ENCODE measurements at regions not wholly inside any gene's neighbourhood (a gene's known extent, or its start where the extent isn't known, plus 50 kb on each side); places are given as distances from the start of the nearest gene placed in this dataset.

DNA sequence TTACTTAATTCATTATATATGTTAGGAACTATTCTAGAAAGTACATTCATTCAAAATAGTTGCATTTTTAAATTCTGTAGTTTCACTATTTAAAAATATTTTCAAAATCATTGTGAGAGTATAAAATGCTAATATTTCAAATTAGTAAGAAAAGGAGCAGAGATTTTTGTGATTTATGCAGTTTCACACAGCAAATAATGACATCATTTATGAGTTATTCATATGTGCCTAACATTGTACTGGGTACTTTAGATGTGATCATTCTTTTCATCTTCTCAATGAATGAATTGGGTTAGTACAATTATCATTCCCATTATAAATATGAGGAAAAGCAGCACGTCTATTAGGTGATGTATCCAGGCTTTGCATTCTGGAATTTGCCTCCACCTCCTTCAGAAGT lies 1451.0 kb upstream of the IGFBP7 start:
- Histone ChIP-seq H3K27ac (no peak overlapping the region), H3K27me3 (no peaks in the 10 kb centered on the region), H3K36me3 (no peaks in the 10 kb centered on the region), H3K4me1 (no peaks in the 10 kb centered on the region), H3K4me3 (no peak overlapping the region), H3K9me3 (no peaks in the 10 kb centered on the region)
- no peak for TF ChIP-seq POLR2AphosphoS5 (IDR thresholded peaks at IDR 0.05; ENCODE audit: insufficient read depth in 1 of 2, low read depth in 1 of 2)
- TF ChIP-seq POLR2A (IDR thresholded peaks at IDR 0.05), result no peak
- TF ChIP-seq, protein P1, sequence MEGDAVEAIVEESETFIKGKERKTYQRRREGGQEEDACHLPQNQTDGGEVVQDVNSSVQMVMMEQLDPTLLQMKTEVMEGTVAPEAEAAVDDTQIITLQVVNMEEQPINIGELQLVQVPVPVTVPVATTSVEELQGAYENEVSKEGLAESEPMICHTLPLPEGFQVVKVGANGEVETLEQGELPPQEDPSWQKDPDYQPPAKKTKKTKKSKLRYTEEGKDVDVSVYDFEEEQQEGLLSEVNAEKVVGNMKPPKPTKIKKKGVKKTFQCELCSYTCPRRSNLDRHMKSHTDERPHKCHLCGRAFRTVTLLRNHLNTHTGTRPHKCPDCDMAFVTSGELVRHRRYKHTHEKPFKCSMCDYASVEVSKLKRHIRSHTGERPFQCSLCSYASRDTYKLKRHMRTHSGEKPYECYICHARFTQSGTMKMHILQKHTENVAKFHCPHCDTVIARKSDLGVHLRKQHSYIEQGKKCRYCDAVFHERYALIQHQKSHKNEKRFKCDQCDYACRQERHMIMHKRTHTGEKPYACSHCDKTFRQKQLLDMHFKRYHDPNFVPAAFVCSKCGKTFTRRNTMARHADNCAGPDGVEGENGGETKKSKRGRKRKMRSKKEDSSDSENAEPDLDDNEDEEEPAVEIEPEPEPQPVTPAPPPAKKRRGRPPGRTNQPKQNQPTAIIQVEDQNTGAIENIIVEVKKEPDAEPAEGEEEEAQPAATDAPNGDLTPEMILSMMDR (IDR thresholded peaks at IDR 0.05), result no peak
- intact Hi-C loops (cut with DNase I), result no loop called here
- no peak for DNase-seq (ENCODE audit: extremely low spot score in 2 of 2)

DNA sequence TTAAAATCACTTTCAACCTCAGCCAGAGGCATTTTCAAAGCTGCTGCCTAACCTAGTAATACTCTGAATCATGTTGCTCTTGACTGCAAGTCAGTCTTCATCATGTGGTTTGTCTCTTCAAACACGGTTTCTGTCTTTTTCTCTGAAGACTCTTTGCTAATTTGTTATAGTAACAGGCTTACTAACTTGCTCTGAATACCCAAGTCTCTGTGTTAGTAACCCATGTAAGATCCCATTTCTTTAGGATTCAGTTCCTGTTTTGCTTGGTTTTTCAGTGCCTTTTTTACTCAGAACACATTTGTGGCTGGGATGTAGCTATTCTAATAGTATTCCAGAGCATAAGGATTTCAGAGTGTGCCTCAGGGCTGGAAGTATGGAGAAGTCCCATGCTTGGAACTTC lies 1450.6 kb upstream of the IGFBP7 start:
- Histone ChIP-seq H3K36me3 (no peaks in the 10 kb centered on the region), H3K27me3 (no peaks in the 10 kb centered on the region), H3K9me3 (no peaks in the 10 kb centered on the region), H3K4me3 (no peak overlapping the region), H3K4me1 (no peaks in the 10 kb centered on the region), H3K27ac (no peak overlapping the region)
- no peak for DNase-seq (ENCODE audit: extremely low spot score in 2 of 2)
- intact Hi-C loops (cut with DNase I), result no loop called here
- TF ChIP-seq POLR2AphosphoS5 (IDR thresholded peaks at IDR 0.05; ENCODE audit: insufficient read depth in 1 of 2, low read depth in 1 of 2) (no peak), POLR2A (IDR thresholded peaks at IDR 0.05) (no peak)
- TF ChIP-seq, protein P1 (IDR thresholded peaks at IDR 0.05), result no peak

DNA sequence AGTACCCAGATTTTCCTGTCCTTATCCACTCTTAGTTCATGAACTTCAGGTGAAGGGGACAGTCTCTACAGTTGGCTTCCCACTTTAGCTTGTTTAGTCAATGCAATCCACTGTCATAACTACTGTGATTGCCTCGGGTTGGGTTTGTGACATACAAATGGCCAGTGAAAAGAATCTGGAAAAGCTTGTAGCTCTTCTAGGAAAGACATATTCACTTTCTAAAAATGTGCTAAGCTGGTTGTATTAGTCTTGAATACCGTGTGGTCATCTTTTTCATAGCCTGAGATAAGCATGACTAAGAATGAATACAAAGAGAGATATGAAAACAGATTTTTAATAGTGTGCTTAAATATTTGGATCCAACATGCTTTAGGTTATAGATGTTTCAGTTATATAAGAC lies 1443.5 kb upstream of the IGFBP7 start:
- intact Hi-C loops (cut with DNase I), result no loop called here
- TF ChIP-seq POLR2A (IDR thresholded peaks at IDR 0.05), result no peak
- no peak for TF ChIP-seq POLR2AphosphoS5 (IDR thresholded peaks at IDR 0.05; ENCODE audit: insufficient read depth in 1 of 2, low read depth in 1 of 2)
- TF ChIP-seq, protein P1 (IDR thresholded peaks at IDR 0.05), result no peak
- DNase-seq (ENCODE audit: extremely low spot score in 2 of 2), result no peak
- no peaks in the 10 kb centered on the region for H3K27me3 ChIP-seq
- no peaks in the 10 kb centered on the region for H3K4me1 ChIP-seq
- no peak overlapping the region for H3K4me3 ChIP-seq
- no peaks in the 10 kb centered on the region for H3K9me3 ChIP-seq
- H3K27ac ChIP-seq, result no peak overlapping the region
- no peaks in the 10 kb centered on the region for H3K36me3 ChIP-seq

DNA sequence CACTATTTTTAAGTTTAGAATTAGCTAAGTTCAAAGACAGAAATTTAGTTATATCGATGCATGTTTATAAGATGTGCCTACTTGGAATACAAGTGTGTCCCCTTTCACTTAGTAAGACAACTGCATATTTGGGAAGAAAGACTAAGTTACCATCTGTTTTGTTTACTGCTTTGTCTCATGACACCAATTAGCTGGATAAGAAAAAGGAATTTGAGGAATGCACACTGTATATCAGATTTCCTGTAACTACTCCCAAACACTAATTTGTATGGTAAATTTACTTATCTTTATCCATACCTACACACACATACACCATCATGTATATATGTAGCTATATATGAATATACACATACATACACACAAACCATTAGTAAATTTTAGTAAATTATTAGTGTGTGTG lies 1442.8 kb upstream of the IGFBP7 start:
- Histone ChIP-seq H3K4me3 (no peak overlapping the region), H3K9me3 (no peaks in the 10 kb centered on the region), H3K4me1 (no peaks in the 10 kb centered on the region), H3K27ac (no peak overlapping the region), H3K36me3 (no peaks in the 10 kb centered on the region), H3K27me3 (no peaks in the 10 kb centered on the region)
- intact Hi-C loops (cut with DNase I), result no loop called here
- TF ChIP-seq POLR2A (IDR thresholded peaks at IDR 0.05), result no peak
- TF ChIP-seq POLR2AphosphoS5 (IDR thresholded peaks at IDR 0.05; ENCODE audit: insufficient read depth in 1 of 2, low read depth in 1 of 2), result no peak
- TF ChIP-seq, protein P1 (IDR thresholded peaks at IDR 0.05), result no peak
- DNase-seq (ENCODE audit: extremely low spot score in 2 of 2), result no peak

DNA sequence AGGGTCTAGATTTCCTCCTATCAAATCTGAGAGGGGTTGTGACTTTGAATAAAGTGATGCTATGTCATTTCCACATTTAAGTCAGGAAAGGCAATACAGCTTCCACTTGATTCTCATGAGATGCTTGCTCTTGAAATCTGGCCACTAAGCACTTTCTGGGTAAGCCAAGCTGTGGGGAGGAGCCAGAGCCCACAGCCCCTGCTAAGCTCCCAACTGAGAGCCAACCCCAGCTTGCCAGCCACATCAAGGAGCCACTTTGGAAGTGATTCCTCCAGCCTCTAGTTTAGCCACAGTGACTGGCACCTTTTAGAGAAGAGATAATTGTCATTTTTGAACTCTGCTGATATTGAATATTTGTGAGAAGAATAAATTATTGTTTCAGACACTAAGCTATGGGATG lies 1441.5 kb upstream of the IGFBP7 start:
- Histone ChIP-seq H3K36me3 (no peaks in the 10 kb centered on the region), H3K27me3 (no peaks in the 10 kb centered on the region), H3K4me1 (no peaks in the 10 kb centered on the region), H3K9me3 (no peaks in the 10 kb centered on the region), H3K27ac (no peak overlapping the region), H3K4me3 (no peak overlapping the region)
- TF ChIP-seq, protein P1 (IDR thresholded peaks at IDR 0.05), result no peak
- TF ChIP-seq POLR2AphosphoS5 (IDR thresholded peaks at IDR 0.05; ENCODE audit: insufficient read depth in 1 of 2, low read depth in 1 of 2), result no peak
- TF ChIP-seq POLR2A (IDR thresholded peaks at IDR 0.05), result no peak
- intact Hi-C loops (cut with DNase I), result no loop called here
- DNase-seq (ENCODE audit: extremely low spot score in 2 of 2), result no peak
